GM21423 (cell line): ENCODE measurements at regions not wholly inside any gene's neighbourhood (a gene's known extent, or its start where the extent isn't known, plus 50 kb on each side); places are given as distances from the start of the nearest gene placed in this dataset.
"Not testable (repeated sequence)": the region's sequence is repeated elsewhere in the genome, so short reads cannot be mapped to it uniquely, and the experiment has no call there.

Experiments
- ATAC-seq: cut with Tn5 transposase; IDR thresholded peaks from one replicate; pipeline ENCODE4 v1.9.1; 2021; ENCODE audit warnings: mild to moderate bottlenecking, moderate library complexity; ENCODE audit not compliant: unreplicated experiment

DNA sequence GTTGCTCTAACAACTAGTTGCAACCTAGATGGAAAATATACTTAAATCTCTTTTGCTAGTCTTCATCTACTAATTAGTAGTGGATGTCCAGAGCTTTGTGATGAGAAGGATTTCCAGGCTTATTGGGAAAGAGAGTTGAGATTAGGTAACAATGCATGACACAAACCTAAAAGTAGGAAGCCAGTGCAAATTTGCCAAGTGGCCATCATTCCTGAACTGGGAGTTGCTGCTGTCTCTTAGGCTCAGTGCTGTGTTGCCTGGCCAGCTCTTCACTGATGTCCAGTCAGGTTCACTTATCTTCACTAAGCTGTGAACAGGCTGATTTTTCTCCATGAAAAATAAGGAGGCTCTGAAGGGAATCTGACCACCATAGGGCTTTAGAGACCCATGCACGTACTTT is 105.6 kb upstream of the AMOT start:
- ATAC-seq = no peak

DNA sequence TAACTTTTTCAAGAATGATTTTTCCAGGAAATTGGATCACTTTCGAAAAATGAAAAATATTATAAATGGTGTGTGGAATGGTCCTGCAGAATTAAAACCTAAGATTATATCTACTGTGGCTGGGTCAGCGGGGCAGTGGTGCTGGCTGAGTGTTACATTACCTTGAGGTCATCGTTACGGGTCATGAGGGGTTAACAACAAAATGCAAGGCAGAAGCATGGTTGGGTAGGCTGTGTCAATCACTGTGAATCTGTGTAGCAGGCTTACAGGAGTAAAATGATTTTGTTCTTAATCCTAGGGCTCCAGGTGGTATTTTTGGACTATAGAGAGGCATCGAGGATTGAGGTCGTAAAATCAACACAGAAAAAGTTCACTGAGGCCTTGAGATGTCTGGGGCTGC is 105.2 kb upstream of the AMOT start:
- no peak for ATAC-seq

- ATAC-seq = no peak
Measured at GRCh38 chrX:112941209-112941837, 100.7 kb upstream of the AMOT start.

- ATAC-seq = no peak
Measured at GRCh38 chrX:112935029-112935428, 94.4 kb upstream of the AMOT start.

DNA sequence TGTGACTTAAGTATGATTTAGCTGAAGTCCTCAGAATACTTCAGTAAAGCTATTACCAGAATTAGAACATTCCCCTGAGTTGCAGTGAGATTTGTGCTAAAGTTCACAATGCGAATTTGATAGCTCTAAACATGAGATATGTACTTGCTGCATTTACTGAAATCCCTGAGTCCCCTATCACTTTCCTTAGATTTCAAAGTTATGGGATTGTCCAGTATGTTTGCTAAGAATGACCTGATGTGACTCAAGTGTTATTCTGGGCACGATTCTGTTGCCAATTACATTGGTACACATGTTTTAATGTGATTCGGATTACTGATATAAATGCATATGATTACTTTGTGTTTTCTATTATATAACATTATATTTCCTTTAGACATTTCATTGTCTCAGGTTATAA is 91.3 kb upstream of the AMOT start:
- no peak for ATAC-seq

DNA sequence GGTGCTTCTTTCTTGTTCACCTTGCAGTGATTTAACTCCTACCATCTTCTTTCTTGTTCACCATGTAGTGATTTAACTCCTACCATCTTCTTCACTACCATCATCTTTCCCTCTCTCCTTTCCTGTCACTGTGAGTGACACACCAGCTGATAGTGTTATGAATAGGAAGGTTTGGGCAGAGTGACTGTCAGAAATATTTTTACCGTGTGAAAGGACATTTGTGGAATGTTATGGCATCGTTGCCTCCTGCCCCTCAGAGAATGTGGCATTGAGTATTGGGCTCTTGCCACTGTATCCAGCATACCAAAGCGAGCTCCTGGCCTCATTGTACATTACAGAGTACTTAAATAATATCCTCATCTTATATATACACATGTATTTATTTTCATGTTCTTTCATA is 90.8 kb upstream of the AMOT start:
- ATAC-seq = no peak

DNA sequence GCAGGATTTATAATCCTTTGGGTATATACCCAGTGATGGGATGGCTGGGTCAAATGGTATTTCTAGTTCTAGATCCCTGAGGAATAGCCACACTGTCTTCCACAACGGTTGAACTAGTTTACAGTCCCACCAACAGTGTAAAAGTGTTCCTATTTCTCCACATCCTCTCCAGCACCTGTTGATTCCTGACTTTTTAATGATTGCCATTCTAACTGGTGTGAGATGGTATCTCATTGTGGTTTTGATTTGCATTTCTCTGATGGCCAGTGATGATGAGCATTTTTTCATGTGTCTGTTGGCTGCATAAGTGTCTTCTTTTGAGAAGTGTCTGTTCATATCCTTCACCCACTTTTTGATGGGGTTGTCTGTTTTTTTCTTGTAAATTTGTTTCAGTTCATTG is 82.8 kb upstream of the AMOT start:
- not testable (repeated sequence) for ATAC-seq

- no peak for ATAC-seq
Measured at GRCh38 chrX:112913807-112914206, 73.2 kb upstream of the AMOT start.

- ATAC-seq = no peak
Measured at GRCh38 chrX:112910418-112910817, 69.8 kb upstream of the AMOT start.

GRCh38 chrX:112901869-112902725 is 61.5 kb upstream of the AMOT start:
- no peak for ATAC-seq

GRCh38 chrX:112896051-112896450 is 55.4 kb upstream of the AMOT start:
- no peak for ATAC-seq
